ENCODE measurements at regions not wholly inside any gene's neighbourhood (a gene's known extent, or its start where the extent isn't known, plus 50 kb on each side); places are given as distances from the start of the nearest gene placed in this dataset.
A peak's percentile ranks its signal among the peaks of the same experiment; 100 is the strongest.

- Histone ChIP-seq H3K36me3 (ENCODE audit: insufficient read depth, low read length) (no peaks in the 10 kb centered on the region), H4K20me1 (ENCODE audit: insufficient read depth, low read length) (no peaks in the 10 kb centered on the region), H2AFZ (ENCODE audit: low read length) (no peak overlapping the region), H3K27ac (ENCODE audit: low read depth, low read length) (no peak overlapping the region), H3K4me2 (ENCODE audit: insufficient read depth, low read length) (no peak overlapping the region), H3K9me3 (ENCODE audit: low read depth, low read length) (no peaks in the 10 kb centered on the region), H3K79me2 (ENCODE audit: insufficient read depth, low read length) (no peaks in the 10 kb centered on the region), H3K4me1 (ENCODE audit: insufficient read depth, low read length) (peaks cover 3% of the 10 kb centered on the region), H3K27me3 (ENCODE audit: insufficient read depth, low read length) (peaks cover 19% of the 10 kb centered on the region), H3K4me3 (ENCODE audit: insufficient read depth, low read length) (no peak overlapping the region)
- no peak for TF ChIP-seq CTCF (IDR thresholded peaks at IDR 0.05; ENCODE audit: extremely low read depth, low read depth, low read length)
- no peak for DNase-seq (ENCODE audit: insufficient read length, low spot score, missing footprints)
Observed at GRCh38 chrX:46016296-46016695, 528.9 kb downstream of the ZNF674 start.

- no peaks in the 10 kb centered on the region for H3K9me3 ChIP-seq (ENCODE audit: low read depth, low read length)
Observed at GRCh38 chrX:46015653-46016052, 529.6 kb downstream of the ZNF674 start.

GRCh38 chrX:45992402-45993123, 552.7 kb downstream of the ZNF674 start:
- Histone ChIP-seq H3K4me2 (ENCODE audit: insufficient read depth, low read length) (no peak overlapping the region), H4K20me1 (ENCODE audit: insufficient read depth, low read length) (no peaks in the 10 kb centered on the region), H3K36me3 (ENCODE audit: insufficient read depth, low read length) (no peaks in the 10 kb centered on the region), H3K4me3 (ENCODE audit: insufficient read depth, low read length) (no peak overlapping the region), H3K9me3 (ENCODE audit: low read depth, low read length) (no peaks in the 10 kb centered on the region), H3K27ac (ENCODE audit: low read depth, low read length) (no peak overlapping the region), H3K79me2 (ENCODE audit: insufficient read depth, low read length) (no peaks in the 10 kb centered on the region), H3K4me1 (ENCODE audit: insufficient read depth, low read length) (no peaks in the 10 kb centered on the region), H3K27me3 (ENCODE audit: insufficient read depth, low read length) (no peaks in the 10 kb centered on the region), H2AFZ (ENCODE audit: low read length) (no peak overlapping the region)
- no peak for TF ChIP-seq CTCF (IDR thresholded peaks at IDR 0.05; ENCODE audit: extremely low read depth, low read depth, low read length)
- DNase-seq (ENCODE audit: insufficient read length, low spot score, missing footprints) = no peak

More at GRCh38 chrX:46015653-46016052, 529.6 kb downstream of the ZNF674 start:
- Histone ChIP-seq H3K27ac (ENCODE audit: low read depth, low read length) (no peak overlapping the region), H2AFZ (ENCODE audit: low read length) (no peak overlapping the region), H3K4me1 (ENCODE audit: insufficient read depth, low read length) (peaks cover 3% of the 10 kb centered on the region), H3K4me3 (ENCODE audit: insufficient read depth, low read length) (no peak overlapping the region), H4K20me1 (ENCODE audit: insufficient read depth, low read length) (no peaks in the 10 kb centered on the region), H3K79me2 (ENCODE audit: insufficient read depth, low read length) (no peaks in the 10 kb centered on the region), H3K36me3 (ENCODE audit: insufficient read depth, low read length) (no peaks in the 10 kb centered on the region), H3K4me2 (ENCODE audit: insufficient read depth, low read length) (no peak overlapping the region), H3K27me3 (ENCODE audit: insufficient read depth, low read length) (peaks cover 19% of the 10 kb centered on the region)
- no peak for DNase-seq (ENCODE audit: insufficient read length, low spot score, missing footprints)
- no peak for TF ChIP-seq CTCF (IDR thresholded peaks at IDR 0.05; ENCODE audit: extremely low read depth, low read depth, low read length)

- peak; percentile 69 for DNase-seq (ENCODE audit: insufficient read length, low spot score, missing footprints)
- Histone ChIP-seq H3K4me1 (ENCODE audit: insufficient read depth, low read length) (no peaks in the 10 kb centered on the region), H3K36me3 (ENCODE audit: insufficient read depth, low read length) (no peaks in the 10 kb centered on the region), H3K27ac (ENCODE audit: low read depth, low read length) (no peak overlapping the region), H4K20me1 (ENCODE audit: insufficient read depth, low read length) (no peaks in the 10 kb centered on the region), H3K27me3 (ENCODE audit: insufficient read depth, low read length) (no peaks in the 10 kb centered on the region), H3K4me2 (ENCODE audit: insufficient read depth, low read length) (no peak overlapping the region), H3K4me3 (ENCODE audit: insufficient read depth, low read length) (no peak overlapping the region), H3K9me3 (ENCODE audit: low read depth, low read length) (peaks cover 2% of the 10 kb centered on the region), H3K79me2 (ENCODE audit: insufficient read depth, low read length) (no peaks in the 10 kb centered on the region), H2AFZ (ENCODE audit: low read length) (no peak overlapping the region)
- TF ChIP-seq CTCF (IDR thresholded peaks at IDR 0.05; ENCODE audit: extremely low read depth, low read depth, low read length) = no peak
Observed at GRCh38 chrX:45986971-45987370, 558.2 kb downstream of the ZNF674 start.
